BE2C (cell line): ENCODE measurements at regions not wholly inside any gene's neighbourhood (a gene's known extent, or its start where the extent isn't known, plus 50 kb on each side); places are given as distances from the start of the nearest gene placed in this dataset.

Source experiments
- DNase-seq: peaks from one replicate; pipeline ENCODE4 v3.0.0-alpha.2; 2020
- H3K27me3 ChIP-seq: fragments of 250-450 bp; sonication (Bioruptor Pico); 2 replicates; pipeline ENCODE4 v1.5.1; 2020; ENCODE audit warnings: mild to moderate bottlenecking
- H3K36me3 ChIP-seq: fragments of 250-450 bp; sonication (Bioruptor Pico); 2 replicates; pipeline ENCODE4 v1.5.1; 2020; ENCODE audit warnings: mild to moderate bottlenecking
- H3K4me1 ChIP-seq: fragments of 250-450 bp; sonication (Bioruptor Pico); 2 replicates; pipeline ENCODE4 v1.5.1; 2020
- H3K4me3 ChIP-seq: 2 replicates; pipeline ENCODE4 v1.5.1; 2011; ENCODE audit warnings: low read depth, low read length
- H3K9me3 ChIP-seq: fragments of 250-450 bp; sonication (Bioruptor Pico); 2 replicates; pipeline ENCODE4 v1.5.1; 2020
- TF ChIP-seq, protein P1 (sequence below): IDR thresholded peaks from 2 replicates; pipeline ENCODE4 v1.5.1; 2012; ENCODE audit warnings: mild to moderate bottlenecking, low read depth, low read length

DNA sequence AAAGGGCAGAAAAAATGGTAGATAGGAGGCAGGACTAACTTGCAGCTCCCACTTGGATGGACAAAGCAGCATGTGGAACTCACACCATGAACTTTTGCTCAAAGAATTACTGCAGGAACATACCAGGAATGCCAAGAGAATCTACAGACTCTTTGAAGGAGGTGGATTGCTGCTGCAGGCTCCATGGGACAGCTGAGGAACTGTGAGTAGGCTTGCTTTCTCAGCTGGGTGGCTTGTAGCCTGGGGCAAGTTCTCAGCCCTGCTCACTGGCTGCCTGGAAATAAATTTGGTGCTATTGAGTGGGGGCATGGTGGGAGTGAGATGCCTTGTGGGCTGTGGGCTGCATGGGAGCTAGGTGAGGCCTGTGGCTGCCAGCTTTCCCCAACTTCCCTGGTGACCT lies 574.5 kb downstream of the PRELID2 start:
- Histone ChIP-seq H3K27me3 (no peaks in the 10 kb centered on the region), H3K4me1 (no peaks in the 10 kb centered on the region), H3K4me3 (no peak overlapping the region), H3K36me3 (no peaks in the 10 kb centered on the region), H3K9me3 (no peaks in the 10 kb centered on the region)
- TF ChIP-seq, protein P1, sequence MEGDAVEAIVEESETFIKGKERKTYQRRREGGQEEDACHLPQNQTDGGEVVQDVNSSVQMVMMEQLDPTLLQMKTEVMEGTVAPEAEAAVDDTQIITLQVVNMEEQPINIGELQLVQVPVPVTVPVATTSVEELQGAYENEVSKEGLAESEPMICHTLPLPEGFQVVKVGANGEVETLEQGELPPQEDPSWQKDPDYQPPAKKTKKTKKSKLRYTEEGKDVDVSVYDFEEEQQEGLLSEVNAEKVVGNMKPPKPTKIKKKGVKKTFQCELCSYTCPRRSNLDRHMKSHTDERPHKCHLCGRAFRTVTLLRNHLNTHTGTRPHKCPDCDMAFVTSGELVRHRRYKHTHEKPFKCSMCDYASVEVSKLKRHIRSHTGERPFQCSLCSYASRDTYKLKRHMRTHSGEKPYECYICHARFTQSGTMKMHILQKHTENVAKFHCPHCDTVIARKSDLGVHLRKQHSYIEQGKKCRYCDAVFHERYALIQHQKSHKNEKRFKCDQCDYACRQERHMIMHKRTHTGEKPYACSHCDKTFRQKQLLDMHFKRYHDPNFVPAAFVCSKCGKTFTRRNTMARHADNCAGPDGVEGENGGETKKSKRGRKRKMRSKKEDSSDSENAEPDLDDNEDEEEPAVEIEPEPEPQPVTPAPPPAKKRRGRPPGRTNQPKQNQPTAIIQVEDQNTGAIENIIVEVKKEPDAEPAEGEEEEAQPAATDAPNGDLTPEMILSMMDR: no peak
- no peak for DNase-seq

DNA sequence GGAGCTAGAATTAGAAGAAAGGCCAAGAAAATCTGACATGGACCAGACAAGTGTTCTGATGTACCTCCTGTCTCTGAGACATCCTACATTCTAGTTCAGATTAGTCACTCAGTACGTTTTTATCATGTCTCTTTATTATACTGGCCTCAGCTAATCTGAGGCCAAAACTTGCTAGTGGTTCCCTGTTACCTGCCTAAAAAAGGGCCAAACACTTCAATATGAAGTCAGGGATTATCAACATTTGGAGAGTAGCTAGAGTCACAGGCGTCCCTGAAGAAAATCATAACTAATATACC lies 587.4 kb downstream of the PRELID2 start:
- TF ChIP-seq, protein P1: no peak
- H3K27me3 ChIP-seq: no peaks in the 10 kb centered on the region
- no peaks in the 10 kb centered on the region for H3K4me1 ChIP-seq
- H3K4me3 ChIP-seq: no peak overlapping the region
- no peak for DNase-seq
- no peaks in the 10 kb centered on the region for H3K9me3 ChIP-seq
- H3K36me3 ChIP-seq: no peaks in the 10 kb centered on the region

DNA sequence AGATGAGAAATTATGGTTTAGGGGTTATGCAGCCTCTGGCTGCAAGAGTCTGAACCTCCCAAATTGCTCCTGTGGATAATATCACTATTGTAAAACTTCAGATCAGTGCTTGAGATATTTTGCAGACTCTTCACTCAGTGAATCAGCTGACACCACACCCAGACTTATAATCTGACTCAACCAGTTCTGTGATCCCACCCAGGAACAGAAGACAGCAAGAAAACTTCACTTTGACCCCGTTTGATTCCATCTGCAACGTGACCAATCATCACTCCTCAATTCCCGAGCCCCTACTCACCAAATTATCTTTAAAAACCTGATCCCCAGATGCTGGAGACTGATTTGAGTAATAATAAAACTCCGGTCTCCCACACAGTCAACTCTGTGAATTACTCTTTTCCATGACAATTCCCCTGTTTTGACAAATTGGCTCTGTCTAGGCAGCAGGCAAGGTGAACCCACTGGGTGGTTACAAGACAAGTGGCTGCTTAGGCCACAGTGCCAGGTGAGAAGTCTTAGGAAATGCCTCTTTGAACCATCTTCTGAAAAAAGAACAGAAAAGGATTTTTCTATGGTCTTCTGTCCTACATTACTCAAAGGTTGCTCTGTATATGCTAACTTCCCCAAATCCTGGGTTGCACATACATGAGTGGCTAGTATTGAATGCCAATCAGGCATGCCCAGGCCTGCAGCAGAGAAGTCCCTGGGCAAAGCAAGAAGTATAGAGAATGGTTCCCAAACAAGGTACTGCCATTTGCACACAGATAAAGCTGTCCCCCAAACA lies 588.0 kb downstream of the PRELID2 start:
- no peaks in the 10 kb centered on the region for H3K27me3 ChIP-seq
- no peak for DNase-seq
- H3K9me3 ChIP-seq: no peaks in the 10 kb centered on the region
- no peaks in the 10 kb centered on the region for H3K36me3 ChIP-seq
- TF ChIP-seq, protein P1: no peak
- H3K4me3 ChIP-seq: no peak overlapping the region
- no peaks in the 10 kb centered on the region for H3K4me1 ChIP-seq

- no peak for DNase-seq
- no peaks in the 10 kb centered on the region for H3K9me3 ChIP-seq
- H3K4me1 ChIP-seq: no peaks in the 10 kb centered on the region
- no peaks in the 10 kb centered on the region for H3K27me3 ChIP-seq
- no peaks in the 10 kb centered on the region for H3K36me3 ChIP-seq
- TF ChIP-seq, protein P1: no peak
- H3K4me3 ChIP-seq: no peak overlapping the region
Measured at GRCh38 chr5:145246379-145246778, 588.8 kb downstream of the PRELID2 start.

- TF ChIP-seq, protein P1: no peak
- Histone ChIP-seq H3K4me3 (no peak overlapping the region), H3K9me3 (no peaks in the 10 kb centered on the region), H3K36me3 (no peaks in the 10 kb centered on the region), H3K4me1 (no peaks in the 10 kb centered on the region), H3K27me3 (no peaks in the 10 kb centered on the region)
- DNase-seq: no peak
Measured at GRCh38 chr5:145245354-145245753, 589.8 kb downstream of the PRELID2 start.

GRCh38 chr5:145244788-145245187 lies 590.4 kb downstream of the PRELID2 start:
- Histone ChIP-seq H3K4me1 (no peaks in the 10 kb centered on the region), H3K36me3 (no peaks in the 10 kb centered on the region), H3K4me3 (no peak overlapping the region), H3K9me3 (no peaks in the 10 kb centered on the region), H3K27me3 (no peaks in the 10 kb centered on the region)
- DNase-seq: no peak
- TF ChIP-seq, protein P1: no peak
